H1 (cell line): ENCODE measurements at regions not wholly inside any gene's neighbourhood (a gene's known extent, or its start where the extent isn't known, plus 50 kb on each side); places are given as distances from the start of the nearest gene placed in this dataset.

ENCODE experiments used
- ATF3 ChIP-seq: IDR thresholded peaks from 2 replicates; pipeline ENCODE4 v1.6.1; 2011; ENCODE audit warnings: low read depth, mild to moderate bottlenecking, low read length; ENCODE audit not compliant: insufficient read depth
- FOSL1 ChIP-seq: IDR thresholded peaks from 2 replicates; pipeline ENCODE4 v1.6.1; 2011; ENCODE audit warnings: mild to moderate bottlenecking, low read depth, low read length, moderate library complexity; ENCODE audit not compliant: insufficient read depth
- GTF2F1 ChIP-seq: IDR thresholded peaks from 2 replicates; pipeline ENCODE4 v1.6.1; 2012; ENCODE audit warnings: low read depth, low read length, improper control_type of control experiment, borderline replicate concordance
- HDAC2 ChIP-seq, 2 experiments: fragments of 300-600 bp in 1 of 2; sonication (generic) in 1 of 2; IDR thresholded peaks; 2 replicates each; pipeline ENCODE4 v1.6.1; 2011 to 2012; ENCODE audit warnings: low read depth in 2 of 2, low read length in 2 of 2, mild to moderate bottlenecking in 2 of 2, moderate library complexity in 2 of 2, borderline replicate concordance in 1 of 2, inconsistent platforms in 1 of 2
- POU5F1 ChIP-seq: IDR thresholded peaks from 2 replicates; pipeline ENCODE4 v1.6.1; 2011; ENCODE audit warnings: low read depth, mild to moderate bottlenecking, low read length, moderate library complexity
- RBBP5 ChIP-seq: IDR thresholded peaks from 2 replicates; pipeline ENCODE4 v1.7.1; 2012; ENCODE audit warnings: low read depth, mild to moderate bottlenecking, inconsistent platforms, low read length, moderate library complexity, borderline replicate concordance
- RXRA ChIP-seq: IDR thresholded peaks from 2 replicates; pipeline ENCODE4 v1.6.1; 2011; ENCODE audit warnings: low read depth, mild to moderate bottlenecking, low read length, moderate library complexity; ENCODE audit not compliant: insufficient read depth
- SP2 ChIP-seq: IDR thresholded peaks from 2 replicates; pipeline ENCODE4 v1.6.1; 2012; ENCODE audit warnings: mild to moderate bottlenecking, low read length, inconsistent platforms
- SUZ12 ChIP-seq: fragments of 200-600 bp; sonication (generic); IDR thresholded peaks from 2 replicates; pipeline ENCODE4 v1.6.1; 2012; ENCODE audit warnings: mild to moderate bottlenecking, inconsistent platforms, low read length, moderate library complexity, mixed read lengths
- TAF1 ChIP-seq: IDR thresholded peaks from 2 replicates; pipeline ENCODE4 v1.6.1; 2011; ENCODE audit warnings: mild to moderate bottlenecking, low read depth, low read length
- YY1 ChIP-seq: IDR thresholded peaks from 2 replicates; pipeline ENCODE4 v1.6.1; 2011; ENCODE audit warnings: low read depth, mild to moderate bottlenecking, low read length
- TF ChIP-seq, protein P1 (sequence below): fragments of 300-600 bp; sonication (generic); IDR thresholded peaks from 2 replicates; pipeline ENCODE4 v1.7.1; 2012; ENCODE audit warnings: low read length, moderate library complexity, mild to moderate bottlenecking, inconsistent platforms; ENCODE audit not compliant: insufficient replicate concordance

DNA sequence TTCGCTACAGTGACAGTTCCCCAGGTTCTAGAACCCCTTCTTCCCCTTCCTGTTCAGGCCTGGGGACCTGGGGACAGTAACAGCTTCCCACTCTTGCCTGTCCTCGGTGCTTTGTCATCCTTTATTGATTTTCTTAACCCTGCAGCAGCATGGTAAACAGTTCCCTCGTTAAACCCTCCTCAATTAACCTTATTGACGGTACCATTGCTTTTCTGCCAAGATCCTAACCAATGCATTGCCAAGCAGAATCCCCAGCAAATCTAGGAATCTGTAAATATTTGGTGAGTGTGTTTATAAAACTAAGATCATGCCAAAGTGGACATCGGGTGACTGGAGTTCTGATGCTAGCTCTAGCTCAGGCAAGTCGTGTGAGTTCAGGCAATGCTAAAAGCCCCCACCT is 99.6 kb upstream of the KAZN start (continued):
- TF ChIP-seq, protein P1, sequence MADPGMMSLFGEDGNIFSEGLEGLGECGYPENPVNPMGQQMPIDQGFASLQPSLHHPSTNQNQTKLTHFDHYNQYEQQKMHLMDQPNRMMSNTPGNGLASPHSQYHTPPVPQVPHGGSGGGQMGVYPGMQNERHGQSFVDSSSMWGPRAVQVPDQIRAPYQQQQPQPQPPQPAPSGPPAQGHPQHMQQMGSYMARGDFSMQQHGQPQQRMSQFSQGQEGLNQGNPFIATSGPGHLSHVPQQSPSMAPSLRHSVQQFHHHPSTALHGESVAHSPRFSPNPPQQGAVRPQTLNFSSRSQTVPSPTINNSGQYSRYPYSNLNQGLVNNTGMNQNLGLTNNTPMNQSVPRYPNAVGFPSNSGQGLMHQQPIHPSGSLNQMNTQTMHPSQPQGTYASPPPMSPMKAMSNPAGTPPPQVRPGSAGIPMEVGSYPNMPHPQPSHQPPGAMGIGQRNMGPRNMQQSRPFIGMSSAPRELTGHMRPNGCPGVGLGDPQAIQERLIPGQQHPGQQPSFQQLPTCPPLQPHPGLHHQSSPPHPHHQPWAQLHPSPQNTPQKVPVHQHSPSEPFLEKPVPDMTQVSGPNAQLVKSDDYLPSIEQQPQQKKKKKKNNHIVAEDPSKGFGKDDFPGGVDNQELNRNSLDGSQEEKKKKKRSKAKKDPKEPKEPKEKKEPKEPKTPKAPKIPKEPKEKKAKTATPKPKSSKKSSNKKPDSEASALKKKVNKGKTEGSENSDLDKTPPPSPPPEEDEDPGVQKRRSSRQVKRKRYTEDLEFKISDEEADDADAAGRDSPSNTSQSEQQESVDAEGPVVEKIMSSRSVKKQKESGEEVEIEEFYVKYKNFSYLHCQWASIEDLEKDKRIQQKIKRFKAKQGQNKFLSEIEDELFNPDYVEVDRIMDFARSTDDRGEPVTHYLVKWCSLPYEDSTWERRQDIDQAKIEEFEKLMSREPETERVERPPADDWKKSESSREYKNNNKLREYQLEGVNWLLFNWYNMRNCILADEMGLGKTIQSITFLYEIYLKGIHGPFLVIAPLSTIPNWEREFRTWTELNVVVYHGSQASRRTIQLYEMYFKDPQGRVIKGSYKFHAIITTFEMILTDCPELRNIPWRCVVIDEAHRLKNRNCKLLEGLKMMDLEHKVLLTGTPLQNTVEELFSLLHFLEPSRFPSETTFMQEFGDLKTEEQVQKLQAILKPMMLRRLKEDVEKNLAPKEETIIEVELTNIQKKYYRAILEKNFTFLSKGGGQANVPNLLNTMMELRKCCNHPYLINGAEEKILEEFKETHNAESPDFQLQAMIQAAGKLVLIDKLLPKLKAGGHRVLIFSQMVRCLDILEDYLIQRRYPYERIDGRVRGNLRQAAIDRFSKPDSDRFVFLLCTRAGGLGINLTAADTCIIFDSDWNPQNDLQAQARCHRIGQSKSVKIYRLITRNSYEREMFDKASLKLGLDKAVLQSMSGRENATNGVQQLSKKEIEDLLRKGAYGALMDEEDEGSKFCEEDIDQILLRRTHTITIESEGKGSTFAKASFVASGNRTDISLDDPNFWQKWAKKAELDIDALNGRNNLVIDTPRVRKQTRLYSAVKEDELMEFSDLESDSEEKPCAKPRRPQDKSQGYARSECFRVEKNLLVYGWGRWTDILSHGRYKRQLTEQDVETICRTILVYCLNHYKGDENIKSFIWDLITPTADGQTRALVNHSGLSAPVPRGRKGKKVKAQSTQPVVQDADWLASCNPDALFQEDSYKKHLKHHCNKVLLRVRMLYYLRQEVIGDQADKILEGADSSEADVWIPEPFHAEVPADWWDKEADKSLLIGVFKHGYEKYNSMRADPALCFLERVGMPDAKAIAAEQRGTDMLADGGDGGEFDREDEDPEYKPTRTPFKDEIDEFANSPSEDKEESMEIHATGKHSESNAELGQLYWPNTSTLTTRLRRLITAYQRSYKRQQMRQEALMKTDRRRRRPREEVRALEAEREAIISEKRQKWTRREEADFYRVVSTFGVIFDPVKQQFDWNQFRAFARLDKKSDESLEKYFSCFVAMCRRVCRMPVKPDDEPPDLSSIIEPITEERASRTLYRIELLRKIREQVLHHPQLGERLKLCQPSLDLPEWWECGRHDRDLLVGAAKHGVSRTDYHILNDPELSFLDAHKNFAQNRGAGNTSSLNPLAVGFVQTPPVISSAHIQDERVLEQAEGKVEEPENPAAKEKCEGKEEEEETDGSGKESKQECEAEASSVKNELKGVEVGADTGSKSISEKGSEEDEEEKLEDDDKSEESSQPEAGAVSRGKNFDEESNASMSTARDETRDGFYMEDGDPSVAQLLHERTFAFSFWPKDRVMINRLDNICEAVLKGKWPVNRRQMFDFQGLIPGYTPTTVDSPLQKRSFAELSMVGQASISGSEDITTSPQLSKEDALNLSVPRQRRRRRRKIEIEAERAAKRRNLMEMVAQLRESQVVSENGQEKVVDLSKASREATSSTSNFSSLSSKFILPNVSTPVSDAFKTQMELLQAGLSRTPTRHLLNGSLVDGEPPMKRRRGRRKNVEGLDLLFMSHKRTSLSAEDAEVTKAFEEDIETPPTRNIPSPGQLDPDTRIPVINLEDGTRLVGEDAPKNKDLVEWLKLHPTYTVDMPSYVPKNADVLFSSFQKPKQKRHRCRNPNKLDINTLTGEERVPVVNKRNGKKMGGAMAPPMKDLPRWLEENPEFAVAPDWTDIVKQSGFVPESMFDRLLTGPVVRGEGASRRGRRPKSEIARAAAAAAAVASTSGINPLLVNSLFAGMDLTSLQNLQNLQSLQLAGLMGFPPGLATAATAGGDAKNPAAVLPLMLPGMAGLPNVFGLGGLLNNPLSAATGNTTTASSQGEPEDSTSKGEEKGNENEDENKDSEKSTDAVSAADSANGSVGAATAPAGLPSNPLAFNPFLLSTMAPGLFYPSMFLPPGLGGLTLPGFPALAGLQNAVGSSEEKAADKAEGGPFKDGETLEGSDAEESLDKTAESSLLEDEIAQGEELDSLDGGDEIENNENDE: no peak
- no peak for TF ChIP-seq ATF3
- TF ChIP-seq POU5F1: no peak
- no peak for TF ChIP-seq YY1
- no peak for TF ChIP-seq HDAC2 (IDR thresholded peaks at IDR 0.05; ENCODE audit: borderline replicate concordance in 1 of 2, low read depth in 2 of 2, low read length in 2 of 2)
- TF ChIP-seq GTF2F1: no peak
- TF ChIP-seq FOSL1: no peak
- TF ChIP-seq RXRA: no peak
- TF ChIP-seq SP2: no peak
- TF ChIP-seq TAF1: no peak
- no peak for TF ChIP-seq SUZ12
- TF ChIP-seq RBBP5: no peak
